DOHH2 (cell line): ENCODE measurements at regions not wholly inside any gene's neighbourhood (a gene's known extent, or its start where the extent isn't known, plus 50 kb on each side); places are given as distances from the start of the nearest gene placed in this dataset.

ENCODE experiments used
- H3F3A ChIP-seq: fragments of 200-600 bp; sonication (generic), shearing (Covaris generic); 2 replicates; pipeline ENCODE4 v1.6.0; 2016; ENCODE audit warnings: antibody characterized with exemption, mild to moderate bottlenecking; ENCODE audit not compliant: control insufficient read depth, insufficient read depth
- H3K27ac ChIP-seq: fragments of 200-600 bp; sonication (generic); 2 replicates; pipeline ENCODE4 v1.5.1; 2014; ENCODE audit warnings: low read depth, mild to moderate bottlenecking, low read length, moderate library complexity
- H3K27me3 ChIP-seq: fragments of 200-600 bp; sonication (generic); 2 replicates; pipeline ENCODE4 v1.6.1; 2014; ENCODE audit warnings: mild to moderate bottlenecking, low read length, mixed read lengths; ENCODE audit not compliant: control insufficient read depth
- H3K36me3 ChIP-seq: fragments of 200-600 bp; sonication (generic); 2 replicates; pipeline ENCODE4 v1.6.1; 2014; ENCODE audit warnings: mild to moderate bottlenecking, low read length, moderate library complexity, mixed read lengths; ENCODE audit not compliant: control insufficient read depth
- H3K4me1 ChIP-seq: fragments of 200-600 bp; sonication (generic); 2 replicates; pipeline ENCODE4 v1.6.1; 2014; ENCODE audit warnings: mild to moderate bottlenecking, low read length, mixed read lengths; ENCODE audit not compliant: control insufficient read depth
- H3K4me2 ChIP-seq: fragments of 200-600 bp; sonication (generic); 2 replicates; pipeline ENCODE4 v1.6.0; 2014; ENCODE audit warnings: mild to moderate bottlenecking, low read length, moderate library complexity
- H3K4me3 ChIP-seq: fragments of 200-600 bp; sonication (generic); 2 replicates; pipeline ENCODE4 v1.5.1; 2014; ENCODE audit warnings: mild to moderate bottlenecking, low read length, mixed read lengths
- H3K79me2 ChIP-seq: fragments of 200-600 bp; sonication (generic); 2 replicates; pipeline ENCODE4 v1.6.1; 2014; ENCODE audit warnings: mild to moderate bottlenecking, low read length, mixed read lengths; ENCODE audit not compliant: control insufficient read depth
- H3K9me2 ChIP-seq: fragments of 200-600 bp; sonication (generic); replicated peaks from 2 replicates; pipeline ENCODE4 v1.6.1; 2014; ENCODE audit warnings: mild to moderate bottlenecking, low read length, mixed read lengths; ENCODE audit not compliant: control insufficient read depth
- H3K9me3 ChIP-seq: fragments of 200-600 bp; sonication (generic); 2 replicates; pipeline ENCODE4 v1.6.1; 2014; ENCODE audit warnings: antibody characterized with exemption, low read length, mixed read lengths; ENCODE audit not compliant: control insufficient read depth, insufficient read depth
- H4K20me1 ChIP-seq: fragments of 200-600 bp; sonication (generic); 2 replicates; pipeline ENCODE4 v1.6.0; 2014; ENCODE audit warnings: low read depth, mild to moderate bottlenecking, antibody characterized with exemption, low read length, moderate library complexity; ENCODE audit not compliant: control insufficient read depth, insufficient read depth
- EZH2phosphoT487 ChIP-seq: fragments of 200-600 bp; sonication (generic); IDR thresholded peaks from 2 replicates; pipeline ENCODE4 v1.6.1; 2017; ENCODE audit warnings: borderline replicate concordance, mild to moderate bottlenecking, antibody characterized with exemption, low read length, moderate library complexity, mixed read lengths
- TF ChIP-seq, protein P1 (sequence below): fragments of 200-600 bp; sonication (generic); IDR thresholded peaks from one replicate; pipeline ENCODE4 v1.5.1; 2014; ENCODE audit warnings: antibody characterized with exemption, mild to moderate bottlenecking, low read depth, low read length; ENCODE audit not compliant: poor library complexity, severe bottlenecking

- H3K4me2 ChIP-seq: no peak overlapping the region
- H3F3A ChIP-seq: no peaks in the 10 kb centered on the region
- TF ChIP-seq, protein P1, sequence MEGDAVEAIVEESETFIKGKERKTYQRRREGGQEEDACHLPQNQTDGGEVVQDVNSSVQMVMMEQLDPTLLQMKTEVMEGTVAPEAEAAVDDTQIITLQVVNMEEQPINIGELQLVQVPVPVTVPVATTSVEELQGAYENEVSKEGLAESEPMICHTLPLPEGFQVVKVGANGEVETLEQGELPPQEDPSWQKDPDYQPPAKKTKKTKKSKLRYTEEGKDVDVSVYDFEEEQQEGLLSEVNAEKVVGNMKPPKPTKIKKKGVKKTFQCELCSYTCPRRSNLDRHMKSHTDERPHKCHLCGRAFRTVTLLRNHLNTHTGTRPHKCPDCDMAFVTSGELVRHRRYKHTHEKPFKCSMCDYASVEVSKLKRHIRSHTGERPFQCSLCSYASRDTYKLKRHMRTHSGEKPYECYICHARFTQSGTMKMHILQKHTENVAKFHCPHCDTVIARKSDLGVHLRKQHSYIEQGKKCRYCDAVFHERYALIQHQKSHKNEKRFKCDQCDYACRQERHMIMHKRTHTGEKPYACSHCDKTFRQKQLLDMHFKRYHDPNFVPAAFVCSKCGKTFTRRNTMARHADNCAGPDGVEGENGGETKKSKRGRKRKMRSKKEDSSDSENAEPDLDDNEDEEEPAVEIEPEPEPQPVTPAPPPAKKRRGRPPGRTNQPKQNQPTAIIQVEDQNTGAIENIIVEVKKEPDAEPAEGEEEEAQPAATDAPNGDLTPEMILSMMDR: no peak
- no peak for TF ChIP-seq EZH2phosphoT487
- no peaks in the 10 kb centered on the region for H3K27me3 ChIP-seq
- no peaks in the 10 kb centered on the region for H3K36me3 ChIP-seq
- no peaks in the 10 kb centered on the region for H3K79me2 ChIP-seq
- H4K20me1 ChIP-seq: no peaks in the 10 kb centered on the region
- H3K9me3 ChIP-seq: no peaks in the 10 kb centered on the region
- H3K9me2 ChIP-seq: no peaks in the 10 kb centered on the region
- H3K27ac ChIP-seq: no peak overlapping the region
- no peak overlapping the region for H3K4me3 ChIP-seq
- peaks cover 15% of the 10 kb centered on the region for H3K4me1 ChIP-seq
Measured at GRCh38 chr1:199205740-199206441, 567.1 kb downstream of the PTPRC start.

DNA sequence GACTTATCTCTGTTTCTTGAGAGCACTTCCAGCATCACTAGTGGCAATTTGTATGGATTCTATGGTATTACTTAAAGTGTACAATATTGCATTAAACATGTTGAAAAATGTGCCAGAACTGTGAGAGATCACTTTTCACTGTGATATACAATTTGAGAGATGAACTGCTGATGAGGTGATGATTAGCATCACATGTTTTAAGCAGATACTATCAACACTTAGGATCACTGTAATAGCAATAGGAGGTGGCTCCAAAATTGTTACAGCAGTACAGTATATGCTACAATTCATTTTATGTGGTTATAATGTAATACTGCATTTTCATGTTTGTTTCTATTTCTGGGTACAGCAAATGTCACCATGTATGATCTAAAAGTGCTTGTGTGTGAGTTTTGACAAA lies 570.0 kb downstream of the PTPRC start:
- H3K36me3 ChIP-seq: no peaks in the 10 kb centered on the region
- H3K79me2 ChIP-seq: no peaks in the 10 kb centered on the region
- H3K4me2 ChIP-seq: no peak overlapping the region
- H3K27ac ChIP-seq: no peak overlapping the region
- H3F3A ChIP-seq: no peaks in the 10 kb centered on the region
- no peaks in the 10 kb centered on the region for H3K9me3 ChIP-seq
- no peaks in the 10 kb centered on the region for H3K4me1 ChIP-seq
- H4K20me1 ChIP-seq: no peaks in the 10 kb centered on the region
- no peak for TF ChIP-seq EZH2phosphoT487
- TF ChIP-seq, protein P1: no peak
- no peak overlapping the region for H3K4me3 ChIP-seq
- no peaks in the 10 kb centered on the region for H3K9me2 ChIP-seq
- no peaks in the 10 kb centered on the region for H3K27me3 ChIP-seq

DNA sequence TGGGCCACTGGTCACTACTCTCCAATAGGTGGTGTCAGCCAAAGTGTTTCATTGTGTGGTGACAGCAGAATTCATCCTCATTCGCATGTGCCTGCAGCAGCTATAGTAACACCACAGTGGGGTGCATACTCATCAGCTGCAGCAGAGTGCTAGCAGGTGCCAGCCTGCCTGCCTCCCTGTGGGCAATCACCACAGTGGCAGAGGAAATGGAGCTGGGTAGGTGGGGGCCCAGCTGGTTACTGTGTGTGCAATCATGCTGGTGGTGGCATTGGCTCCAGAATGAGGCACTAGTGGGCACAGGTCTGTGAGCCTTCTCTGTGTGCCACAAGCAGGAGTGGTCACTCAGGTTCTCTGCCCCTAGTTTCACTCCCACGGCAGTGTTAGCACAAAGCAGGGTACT lies 579.2 kb downstream of the PTPRC start:
- Histone ChIP-seq H3K36me3 (no peaks in the 10 kb centered on the region), H3K9me2 (no peaks in the 10 kb centered on the region), H4K20me1 (no peaks in the 10 kb centered on the region), H3K4me1 (peaks cover 15% of the 10 kb centered on the region), H3K27ac (no peak overlapping the region), H3K79me2 (no peaks in the 10 kb centered on the region), H3K27me3 (no peaks in the 10 kb centered on the region), H3K4me2 (no peak overlapping the region), H3F3A (no peaks in the 10 kb centered on the region), H3K4me3 (no peak overlapping the region), H3K9me3 (peaks cover 12% of the 10 kb centered on the region; the same call in 1 of the 2 replicates)
- no peak for TF ChIP-seq EZH2phosphoT487

- Histone ChIP-seq H3K4me2 (no peak overlapping the region), H3K36me3 (no peaks in the 10 kb centered on the region), H3K27me3 (no peaks in the 10 kb centered on the region), H3K4me3 (no peak overlapping the region), H3F3A (no peaks in the 10 kb centered on the region), H3K79me2 (no peaks in the 10 kb centered on the region), H3K9me2 (no peaks in the 10 kb centered on the region), H3K9me3 (peaks cover 12% of the 10 kb centered on the region; the same call in 1 of the 2 replicates), H4K20me1 (no peaks in the 10 kb centered on the region), H3K4me1 (peaks cover 15% of the 10 kb centered on the region), H3K27ac (no peak overlapping the region)
- TF ChIP-seq, protein P1: no peak
- TF ChIP-seq EZH2phosphoT487: no peak
Measured at GRCh38 chr1:199218533-199218932, 579.7 kb downstream of the PTPRC start.
